IPS DF 6.9 (cell line): ENCODE measurements at regions not wholly inside any gene's neighbourhood (a gene's known extent, or its start where the extent isn't known, plus 50 kb on each side); places are given as distances from the start of the nearest gene placed in this dataset.
"Not testable (repeated sequence)": the region's sequence is repeated elsewhere in the genome, so short reads cannot be mapped to it uniquely, and the experiment has no call there.

ENCODE experiments used
- DNase-seq: peaks from one replicate; pipeline ENCODE4 v3.0.0-alpha.2; 2013; ENCODE audit warnings: low read depth, low spot score
- H3K27ac ChIP-seq: one replicate; pipeline ENCODE4 v1.5.1; 2013; ENCODE audit warnings: low read length, control low read depth
- H3K27me3 ChIP-seq: 2 replicates; pipeline ENCODE4 v1.6.1; 2013; ENCODE audit warnings: mild to moderate bottlenecking, low read length; ENCODE audit not compliant: control insufficient read depth, insufficient read depth
- H3K36me3 ChIP-seq: 2 replicates; pipeline ENCODE4 v1.6.1; 2013; ENCODE audit warnings: low read length; ENCODE audit not compliant: control insufficient read depth, insufficient read depth
- H3K4me1 ChIP-seq: 2 replicates; pipeline ENCODE4 v1.6.1; 2013; ENCODE audit warnings: low read length; ENCODE audit not compliant: control insufficient read depth, insufficient read depth
- H3K4me3 ChIP-seq: 2 replicates; pipeline ENCODE4 v1.5.1; 2013; ENCODE audit warnings: mild to moderate bottlenecking, low read length
- H3K9me3 ChIP-seq: 2 replicates; pipeline ENCODE4 v1.6.1; 2013; ENCODE audit warnings: low read length, inconsistent platforms; ENCODE audit not compliant: control insufficient read depth, insufficient read depth
- WGBS: extraction: QIAGEN DNeasy Blood & Tissue Kit; methylation state at CpG from one replicate; pipeline ENCODE4 v1.1.7; 2013; ENCODE audit warnings: mixed read lengths, missing lambda C conversion rate; ENCODE audit not compliant: insufficient read length, insufficient coverage; 5-methylcytosine and 5-hydroxymethylcytosine counted together

DNA sequence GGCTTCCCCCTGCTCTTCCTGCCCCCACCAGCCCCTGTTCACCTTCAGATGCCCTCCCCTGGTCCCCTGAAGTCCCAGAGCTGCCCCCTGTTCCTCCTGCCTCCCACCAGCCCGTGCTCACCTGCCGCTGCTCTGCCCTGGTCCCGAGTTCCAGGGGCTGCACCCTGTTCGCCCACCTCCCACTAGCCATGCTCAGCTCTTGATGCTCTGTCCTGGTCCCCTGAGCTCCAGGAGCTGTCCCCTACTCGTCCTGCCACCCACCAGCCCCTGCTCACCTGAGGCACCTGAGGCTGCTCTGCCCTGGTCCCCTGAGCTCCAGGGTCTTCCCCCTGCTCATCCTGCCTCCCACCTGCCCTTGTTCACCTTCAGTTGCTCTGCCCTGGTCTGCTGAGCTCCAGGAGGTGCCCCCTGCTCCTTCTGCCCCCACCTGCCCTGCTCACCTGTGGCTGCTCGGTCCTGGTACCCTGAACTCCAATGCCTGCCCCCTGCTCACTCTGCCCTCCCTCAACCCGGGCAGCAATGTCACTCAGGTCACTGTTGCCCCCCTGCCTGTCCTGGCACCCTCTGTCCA is 120.4 kb downstream of the TMEM121 start:
- DNase-seq, H3K27ac ChIP-seq, H3K4me3 ChIP-seq, H3K36me3 ChIP-seq, H3K27me3 ChIP-seq, H3K4me1 ChIP-seq: not testable (repeated sequence)
- WGBS: no CpG with 5 or more reads among the region's 7 CpGs
- H3K9me3 ChIP-seq: peaks cover 21% of the 10 kb centered on the region

DNA sequence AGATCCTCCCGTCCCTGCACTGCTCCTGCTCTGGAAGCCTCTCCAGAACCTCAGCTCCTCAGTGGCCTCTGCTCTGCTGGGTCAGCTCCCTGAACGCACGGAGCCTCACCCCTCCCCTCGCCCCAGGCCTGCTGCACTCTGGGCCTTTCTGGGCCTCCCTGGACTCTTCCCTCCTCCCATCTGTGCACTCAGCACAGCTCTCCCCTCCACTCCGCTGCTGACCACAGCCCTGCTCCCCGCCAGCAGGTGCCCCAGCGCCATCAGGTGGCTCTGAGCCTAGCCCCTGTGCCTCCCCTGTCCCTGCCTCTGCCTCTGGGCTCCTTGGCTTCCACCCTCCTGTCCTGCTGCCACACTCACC is 121.0 kb downstream of the TMEM121 start:
- DNase-seq, H3K27ac ChIP-seq, H3K27me3 ChIP-seq, H3K4me1 ChIP-seq, H3K4me3 ChIP-seq, H3K36me3 ChIP-seq: not testable (repeated sequence)
- WGBS: no CpG with 5 or more reads among the region's 7 CpGs
- H3K9me3 ChIP-seq: peaks cover 21% of the 10 kb centered on the region

DNA sequence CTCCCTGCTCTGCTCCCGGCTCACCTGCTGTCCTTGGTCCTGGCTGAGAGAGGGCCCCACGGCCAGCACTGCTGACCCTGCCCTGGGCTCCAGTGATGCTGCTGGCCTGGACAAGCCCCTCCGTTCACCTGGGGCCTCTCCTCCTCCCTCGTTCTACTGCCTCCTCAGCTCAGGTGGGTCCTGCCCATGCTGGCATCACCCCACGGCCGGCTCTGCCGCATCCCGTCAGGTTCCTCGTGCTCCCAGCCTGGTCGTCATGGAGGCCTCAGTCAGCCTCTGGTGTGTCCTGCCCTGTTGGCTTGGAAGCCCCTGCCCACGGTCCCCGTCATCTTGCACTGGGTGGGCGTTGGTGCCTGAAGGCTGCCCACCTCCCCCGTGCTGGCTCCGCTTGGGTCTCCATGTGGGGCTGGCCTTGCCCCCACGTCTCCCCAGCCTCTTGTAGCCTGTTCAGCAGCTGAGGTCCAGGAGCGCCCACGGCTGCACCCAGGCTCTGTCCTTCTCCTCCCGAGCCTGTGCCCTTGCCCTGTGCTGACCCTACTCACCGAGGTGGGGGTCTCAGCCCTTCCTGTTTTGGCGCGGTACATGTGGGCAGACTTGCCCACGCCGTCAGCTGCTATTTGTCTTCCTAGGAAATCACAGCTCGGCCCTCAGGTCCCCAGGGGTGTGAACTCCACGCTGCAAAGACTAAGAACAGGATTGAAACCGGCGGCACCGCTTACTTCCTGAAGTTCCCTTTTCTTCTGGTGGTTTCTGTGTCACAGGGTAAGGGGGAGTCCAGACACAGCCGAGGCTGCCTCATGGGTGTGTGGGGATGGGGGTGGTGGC is 121.6 kb downstream of the TMEM121 start:
- H3K27me3 ChIP-seq: no peaks in the 10 kb centered on the region
- H3K9me3 ChIP-seq: peaks cover 21% of the 10 kb centered on the region
- no CpG with 5 or more reads among the region's 30 CpGs for WGBS
- no peak overlapping the region for H3K27ac ChIP-seq
- H3K4me3 ChIP-seq: no peak overlapping the region; the same call in 1 of the 2 replicates
- H3K36me3 ChIP-seq: no peaks in the 10 kb centered on the region
- H3K4me1 ChIP-seq: no peaks in the 10 kb centered on the region
- no peak for DNase-seq

DNA sequence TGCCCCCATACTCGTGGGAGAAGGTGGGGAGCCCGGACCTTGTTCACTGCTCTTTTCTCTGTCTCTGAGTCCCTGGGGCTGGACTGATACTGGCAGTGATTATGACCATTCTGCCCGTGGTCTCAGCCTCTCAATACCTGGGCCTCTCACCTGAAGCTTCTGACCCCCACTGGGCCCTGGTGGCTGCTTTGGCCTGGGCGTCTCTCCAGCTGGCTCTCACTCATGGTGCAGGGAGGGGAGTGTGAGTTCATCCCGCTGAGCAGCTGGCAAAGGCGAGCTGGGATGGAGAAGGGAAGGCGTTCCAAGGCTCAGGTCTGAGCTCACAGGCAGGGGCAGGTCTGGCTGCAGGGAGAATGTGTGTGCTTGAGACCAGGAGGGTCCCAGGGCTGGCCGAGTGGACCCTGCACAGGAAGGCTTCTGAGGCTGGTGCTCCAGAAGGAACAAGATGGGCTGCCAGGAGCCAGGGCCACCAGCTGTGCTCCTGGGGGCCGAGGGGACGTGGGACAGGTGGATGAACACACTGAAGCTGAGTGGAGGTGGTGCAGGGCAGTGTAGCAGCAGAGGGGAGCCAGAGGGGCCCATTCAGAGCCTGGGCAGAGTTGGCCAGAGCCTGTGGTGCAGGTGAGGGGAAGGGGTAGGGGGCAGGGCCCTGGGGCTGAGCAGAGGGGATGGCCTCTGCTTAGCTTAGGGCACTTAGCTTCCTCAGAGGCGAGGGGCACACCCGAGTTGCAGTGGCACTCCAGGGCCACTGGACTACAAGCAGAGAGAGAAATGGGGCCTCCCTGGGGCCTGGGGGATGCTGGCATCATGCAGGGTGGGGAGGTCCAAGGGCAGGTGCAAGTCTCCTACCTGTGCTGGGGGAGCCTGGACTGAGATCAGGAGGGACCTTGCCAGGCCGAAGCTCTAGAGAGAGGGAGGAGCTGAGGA is 122.5 kb downstream of the TMEM121 start:
- DNase-seq, H3K27ac ChIP-seq, H3K36me3 ChIP-seq, H3K4me3 ChIP-seq, H3K4me1 ChIP-seq, H3K27me3 ChIP-seq: not testable (repeated sequence)
- no CpG with 5 or more reads among the region's 13 CpGs for WGBS
- peaks cover 21% of the 10 kb centered on the region for H3K9me3 ChIP-seq

DNA sequence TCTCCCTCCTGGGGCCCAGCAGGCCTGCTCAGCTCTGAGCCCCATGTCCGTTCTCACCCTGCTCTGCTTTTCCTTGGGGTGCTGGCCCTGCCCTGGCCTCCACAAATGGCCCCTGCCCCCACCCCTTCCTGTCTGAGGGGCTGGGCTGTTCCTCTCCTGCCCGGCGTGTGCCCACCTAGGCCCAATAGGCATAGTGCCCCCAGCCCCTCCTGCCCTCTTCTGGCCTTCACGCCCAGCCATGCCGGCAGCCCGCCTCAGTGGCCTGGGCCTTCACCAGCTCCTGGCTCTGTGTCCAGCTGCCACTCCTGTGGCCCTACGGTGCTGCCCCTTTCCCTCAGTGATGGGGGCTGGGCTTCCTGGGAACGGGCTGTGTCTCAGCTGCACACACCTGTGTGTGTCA is 125.9 kb downstream of the TMEM121 start:
- H3K27me3 ChIP-seq, H3K4me3 ChIP-seq, H3K27ac ChIP-seq, H3K36me3 ChIP-seq, DNase-seq, H3K4me1 ChIP-seq: not testable (repeated sequence)
- peaks cover 15% of the 10 kb centered on the region for H3K9me3 ChIP-seq
- WGBS: no CpG with 5 or more reads among the region's 8 CpGs

DNA sequence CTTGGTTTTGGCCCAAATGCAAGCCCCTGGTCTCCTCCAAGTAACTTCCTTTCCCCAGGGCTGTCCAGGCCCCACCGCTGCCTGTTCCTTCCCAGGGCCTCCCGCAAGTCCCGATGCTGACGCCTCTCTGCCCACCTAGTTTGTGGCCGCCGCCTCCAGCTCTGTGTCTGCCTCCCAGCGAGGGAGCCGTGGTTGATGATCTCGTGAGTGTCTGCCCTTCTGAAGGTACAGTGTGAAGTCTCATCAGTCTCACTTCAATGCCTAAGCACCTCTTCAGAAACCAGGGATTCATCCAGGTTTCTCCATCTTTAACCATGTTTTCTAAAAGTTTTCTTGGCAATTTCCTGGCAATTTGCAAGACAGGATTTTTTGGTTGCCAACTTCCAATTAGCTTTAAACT is 127.5 kb downstream of the TMEM121 start:
- not testable (repeated sequence) for H3K27ac ChIP-seq, DNase-seq, H3K4me3 ChIP-seq, H3K4me1 ChIP-seq, H3K27me3 ChIP-seq, H3K36me3 ChIP-seq
- WGBS: no CpG with 5 or more reads among the region's 9 CpGs
- peaks cover 14% of the 10 kb centered on the region for H3K9me3 ChIP-seq

DNA sequence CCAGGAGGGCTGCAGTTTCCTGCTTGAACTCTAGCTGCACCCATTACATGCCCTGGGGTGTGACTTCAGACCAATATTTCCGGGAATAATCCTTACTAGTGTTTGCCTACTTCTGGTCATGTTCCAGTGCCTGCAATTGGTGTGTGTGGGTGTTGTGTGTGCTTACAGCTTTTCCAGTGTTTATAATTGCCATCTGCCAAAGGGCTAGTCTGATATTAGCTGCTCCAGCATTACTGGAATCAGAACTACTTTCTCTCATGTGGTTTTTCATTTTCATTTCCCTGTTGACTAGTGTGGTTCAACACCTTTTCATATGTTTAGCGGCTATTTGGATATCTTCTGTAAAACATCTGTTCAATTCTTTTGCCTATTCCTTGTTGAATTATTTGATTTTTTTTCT is 132.9 kb downstream of the TMEM121 start:
- DNase-seq, H3K4me3 ChIP-seq, H3K9me3 ChIP-seq, H3K27me3 ChIP-seq, H3K36me3 ChIP-seq, H3K27ac ChIP-seq, H3K4me1 ChIP-seq: not testable (repeated sequence)
- no CpG with 5 or more reads among the region's 2 CpGs for WGBS

DNA sequence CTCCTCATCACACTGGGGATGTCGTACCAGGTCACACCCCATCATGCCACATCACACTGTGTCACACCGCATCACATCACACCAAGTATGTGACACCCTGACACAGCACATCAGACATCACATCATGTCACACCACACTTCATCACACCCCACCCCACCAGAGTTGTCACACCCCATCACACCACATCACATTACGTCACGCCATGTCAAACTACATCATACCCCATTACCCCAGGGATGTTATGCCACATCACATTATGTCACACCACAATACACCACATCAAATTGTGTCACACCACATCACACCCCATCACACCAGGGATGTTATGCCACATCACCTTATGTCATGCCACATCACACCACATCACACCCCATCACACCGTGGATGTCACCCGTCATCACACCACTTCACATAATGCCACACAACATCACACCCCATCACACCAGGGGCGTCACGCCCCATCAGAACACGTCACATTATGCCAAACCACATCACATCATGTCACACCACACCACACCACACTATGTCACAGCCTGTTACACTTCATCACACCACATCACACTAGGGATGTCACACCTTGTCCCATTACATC is 133.6 kb downstream of the TMEM121 start:
- WGBS: 100% methylated on average over 2 of the region's 9 CpGs
- DNase-seq: no peak
- no peaks in the 10 kb centered on the region for H3K36me3 ChIP-seq
- H3K27ac ChIP-seq: no peak overlapping the region
- no peak overlapping the region for H3K4me3 ChIP-seq
- no peaks in the 10 kb centered on the region for H3K4me1 ChIP-seq
- no peaks in the 10 kb centered on the region for H3K27me3 ChIP-seq
- peaks cover 11% of the 10 kb centered on the region for H3K9me3 ChIP-seq

DNA sequence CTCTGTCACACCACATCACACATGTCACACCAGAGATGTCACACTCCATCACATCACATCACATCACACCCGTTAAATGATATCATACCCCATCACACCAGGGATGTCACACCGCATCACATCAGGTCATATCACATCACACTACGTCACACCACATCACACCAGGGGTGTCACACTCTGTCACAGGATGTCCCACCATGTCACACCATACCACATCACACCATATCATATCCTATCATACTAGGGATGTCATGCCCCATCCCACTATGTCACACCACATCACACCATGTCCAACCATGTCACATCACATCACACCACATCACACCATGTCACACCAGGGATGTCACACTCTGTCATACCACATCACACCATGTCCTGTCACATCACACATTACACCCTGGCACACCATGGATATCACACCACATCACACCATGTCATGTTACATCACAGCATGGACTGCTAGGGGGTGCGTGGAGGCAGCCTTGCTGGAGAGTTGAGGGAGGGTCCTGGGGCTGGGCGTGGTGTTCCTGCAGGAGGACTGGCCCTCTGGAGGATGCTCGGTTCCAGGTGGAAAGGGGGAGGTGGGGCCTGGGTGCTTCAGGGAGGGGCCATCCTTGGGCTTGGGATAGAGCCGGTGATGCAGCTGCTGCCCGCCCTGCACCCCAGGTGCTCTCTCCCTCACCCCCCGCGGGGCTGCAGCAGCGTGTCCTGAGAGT is 134.6 kb downstream of the TMEM121 start:
- WGBS: 100% methylated on average over 1 of the region's 11 CpGs
- H3K4me3 ChIP-seq: no peak overlapping the region
- no peak for DNase-seq
- peaks cover 12% of the 10 kb centered on the region for H3K9me3 ChIP-seq
- H3K36me3 ChIP-seq: no peaks in the 10 kb centered on the region
- H3K27ac ChIP-seq: no peak overlapping the region
- H3K4me1 ChIP-seq: no peaks in the 10 kb centered on the region
- no peaks in the 10 kb centered on the region for H3K27me3 ChIP-seq

DNA sequence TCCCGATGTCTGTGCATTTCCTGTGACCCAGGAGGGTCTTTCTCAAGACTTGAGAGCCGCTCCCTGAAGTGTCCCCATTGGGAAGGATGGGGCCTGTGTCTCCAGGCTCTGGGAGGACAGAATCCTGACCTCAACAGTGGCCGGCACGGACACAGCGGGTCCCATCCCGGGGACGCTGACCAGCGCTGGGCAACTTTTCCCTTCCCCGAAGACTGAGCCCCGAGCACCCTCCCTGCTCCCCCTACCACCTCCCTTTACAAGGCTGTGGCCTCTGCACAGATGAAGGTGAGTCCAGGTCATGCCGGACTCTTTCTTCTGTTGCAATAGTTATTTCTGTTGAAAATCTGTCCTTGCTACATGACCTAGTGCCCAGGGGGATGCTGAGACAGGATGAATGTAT is 135.7 kb downstream of the TMEM121 start:
- not testable (repeated sequence) for H3K36me3 ChIP-seq, H3K4me3 ChIP-seq, H3K27ac ChIP-seq, DNase-seq, H3K4me1 ChIP-seq, H3K27me3 ChIP-seq
- peaks cover 13% of the 10 kb centered on the region for H3K9me3 ChIP-seq
- WGBS: no CpG with 5 or more reads among the region's 11 CpGs
